IPS-NIHi7 (cell line): ENCODE measurements at regions not wholly inside any gene's neighbourhood (a gene's known extent, or its start where the extent isn't known, plus 50 kb on each side); places are given as distances from the start of the nearest gene placed in this dataset.

Experiments
- DNase-seq: peaks from one replicate; pipeline ENCODE4 v3.0.0; 2012; ENCODE audit warnings: mixed read lengths; ENCODE audit errors: extremely low spot score

- no peak for DNase-seq
These were observed 505.9 kb downstream of the CPS1 start for GRCh38 chr2:211062297-211062612.

- DNase-seq: no peak
These were observed 510.6 kb downstream of the CPS1 start for GRCh38 chr2:211067029-211067428.

- DNase-seq: no peak
These were observed 511.8 kb downstream of the CPS1 start for GRCh38 chr2:211068108-211068780.

GRCh38 chr2:211070547-211070946 lies 514.1 kb downstream of the CPS1 start:
- no peak for DNase-seq

GRCh38 chr2:211077216-211077767 lies 520.9 kb downstream of the CPS1 start:
- DNase-seq: no peak

- no peak for DNase-seq
These were observed 528.0 kb downstream of the CPS1 start for GRCh38 chr2:211084352-211084751.

- DNase-seq: peak; percentile 40
These were observed 528.8 kb downstream of the CPS1 start for GRCh38 chr2:211085056-211085680.

- no peak for DNase-seq
These were observed 529.6 kb downstream of the CPS1 start for GRCh38 chr2:211086049-211086448.

GRCh38 chr2:211089127-211089526 lies 532.7 kb downstream of the CPS1 start:
- no peak for DNase-seq

- DNase-seq: peak; percentile 11
These were observed 537.4 kb downstream of the CPS1 start for GRCh38 chr2:211093743-211094303.

GRCh38 chr2:211103989-211104388 lies 547.6 kb downstream of the CPS1 start:
- DNase-seq: no peak

- DNase-seq: no peak
These were observed 557.2 kb downstream of the CPS1 start for GRCh38 chr2:211113334-211114175.

- DNase-seq: no peak
These were observed 558.5 kb downstream of the CPS1 start for GRCh38 chr2:211114826-211115455.

GRCh38 chr2:211117026-211117425 lies 560.6 kb downstream of the CPS1 start:
- DNase-seq: no peak

GRCh38 chr2:211126256-211126655 lies 569.9 kb downstream of the CPS1 start:
- DNase-seq: no peak

- DNase-seq: no peak
These were observed 571.1 kb downstream of the CPS1 start for GRCh38 chr2:211127501-211127900.

- no peak for DNase-seq
These were observed 571.9 kb downstream of the CPS1 start for GRCh38 chr2:211128287-211128686.

GRCh38 chr2:211129798-211130197 lies 573.4 kb downstream of the CPS1 start:
- DNase-seq: no peak

GRCh38 chr2:211132046-211132445 lies 575.6 kb downstream of the CPS1 start:
- DNase-seq: no peak

- no peak for DNase-seq
These were observed 576.2 kb downstream of the CPS1 start for GRCh38 chr2:211132573-211132972.

GRCh38 chr2:211133766-211134165 lies 577.4 kb downstream of the CPS1 start:
- DNase-seq: no peak

GRCh38 chr2:211138551-211138950 lies 582.2 kb downstream of the CPS1 start:
- DNase-seq: no peak
